Thyroid gland (tissue), 4 donors: ENCODE measurements at regions not wholly inside any gene's neighbourhood (a gene's known extent, or its start where the extent isn't known, plus 50 kb on each side); places are given as distances from the start of the nearest gene placed in this dataset.

Source experiments
- DNase-seq, 2 donors: peaks; one replicate each; pipeline ENCODE4 v3.0.0-alpha.2; 2019
- H3K27ac ChIP-seq, 3 donors: fragments of 200-600 bp; sonication (generic); 1 replicate in 2 of 3; 2 replicates in 1 of 3; pipeline ENCODE4 v1.5.1; 2016 to 2019; ENCODE audit warnings: mild to moderate bottlenecking in 1 of 3, moderate library complexity in 1 of 3
- H3K27me3 ChIP-seq: fragments of 200-600 bp; sonication (generic); one replicate; pipeline ENCODE4 v1.5.1; 2019
- H3K36me3 ChIP-seq, 2 donors: fragments of 200-600 bp; sonication (generic); one replicate each; pipeline ENCODE4 v1.5.1; 2016 to 2019
- H3K4me1 ChIP-seq, 2 donors: fragments of 200-600 bp; sonication (generic); one replicate each; pipeline ENCODE4 v1.5.1; 2017 to 2019
- H3K4me3 ChIP-seq, 3 donors: fragments of 200-600 bp; sonication (generic); replicated peaks in 1 of 3; 1 replicate in 2 of 3; 2 replicates in 1 of 3; pipeline ENCODE4 v1.5.1; 2016; ENCODE audit warnings: mild to moderate bottlenecking in 1 of 3
- H3K9me3 ChIP-seq: fragments of 200-600 bp; sonication (generic); one replicate; pipeline ENCODE4 v1.5.1; 2017
- CTCF ChIP-seq, 6 experiments: fragments of 200-600 bp in 3 of 6; fragments of 450-650 bp in 3 of 6; sonication (generic) in 3 of 6; IDR thresholded peaks; one replicate each; pipeline ENCODE4 v1.5.1; 2016 to 2019; ENCODE audit warnings: antibody characterized with exemption in 6 of 6, mild to moderate bottlenecking in 2 of 6, inconsistent platforms in 1 of 6, moderate library complexity in 1 of 6
- POLR2A ChIP-seq, 2 donors: fragments of 450-650 bp; IDR thresholded peaks; one replicate each; pipeline ENCODE4 v1.6.1; 2017; ENCODE audit warnings: antibody characterized with exemption in 2 of 2, mild to moderate bottlenecking in 2 of 2, moderate library complexity in 1 of 2
- WGBS, 2 donors: methylation state at CpG; one replicate each; pipeline ENCODE4 v1.1.5; 2017; 5-methylcytosine and 5-hydroxymethylcytosine counted together
- intact Hi-C: fragments of 100-400 bp; cut with DNase I; formaldehyde crosslinking; loops from one replicate; pipeline ENCODE4 v1.15.1; 2023

- Histone ChIP-seq H3K4me1 (peaks cover 33 to 37% of the 10 kb centered on the region in 2 donors), H3K27me3 (no peaks in the 10 kb centered on the region), H3K27ac (no peak overlapping the region), H3K36me3 (no peaks in the 10 kb centered on the region), H3K9me3 (no peaks in the 10 kb centered on the region), H3K4me3 (no peak overlapping the region)
- no peak for DNase-seq
- no peak for TF ChIP-seq CTCF (IDR thresholded peaks at IDR 0.05)
- TF ChIP-seq POLR2A (IDR thresholded peaks at IDR 0.05), result no peak
- 88 to 89% methylated on average over 7 to 8 of the region's 8 CpGs for WGBS, 2 donors
- intact Hi-C loops, result no loop called here
These were observed 52.5 kb upstream of the GRPEL1 start for GRCh38 chr4:7120341-7120740.

- H3K36me3 ChIP-seq, result no peaks in the 10 kb centered on the region
- no peak overlapping the region for H3K27ac ChIP-seq
- intact Hi-C loops, result no loop called here
- no peak for DNase-seq
- TF ChIP-seq CTCF (IDR thresholded peaks at IDR 0.05) (no peak), POLR2A (IDR thresholded peaks at IDR 0.05) (no peak)
- 91 to 92% methylated on average over 2 of the region's 2 CpGs for WGBS, 2 donors
- H3K9me3 ChIP-seq, result no peaks in the 10 kb centered on the region
- H3K27me3 ChIP-seq, result no peaks in the 10 kb centered on the region
- H3K4me1 ChIP-seq, result peaks cover 19 to 23% of the 10 kb centered on the region in 2 donors
- no peak overlapping the region for H3K4me3 ChIP-seq
These were observed 50.4 kb upstream of the GRPEL1 start for GRCh38 chr4:7118013-7118832.
